ENCODE measurements at regions not wholly inside any gene's neighbourhood (a gene's known extent, or its start where the extent isn't known, plus 50 kb on each side); places are given as distances from the start of the nearest gene placed in this dataset.

DNA sequence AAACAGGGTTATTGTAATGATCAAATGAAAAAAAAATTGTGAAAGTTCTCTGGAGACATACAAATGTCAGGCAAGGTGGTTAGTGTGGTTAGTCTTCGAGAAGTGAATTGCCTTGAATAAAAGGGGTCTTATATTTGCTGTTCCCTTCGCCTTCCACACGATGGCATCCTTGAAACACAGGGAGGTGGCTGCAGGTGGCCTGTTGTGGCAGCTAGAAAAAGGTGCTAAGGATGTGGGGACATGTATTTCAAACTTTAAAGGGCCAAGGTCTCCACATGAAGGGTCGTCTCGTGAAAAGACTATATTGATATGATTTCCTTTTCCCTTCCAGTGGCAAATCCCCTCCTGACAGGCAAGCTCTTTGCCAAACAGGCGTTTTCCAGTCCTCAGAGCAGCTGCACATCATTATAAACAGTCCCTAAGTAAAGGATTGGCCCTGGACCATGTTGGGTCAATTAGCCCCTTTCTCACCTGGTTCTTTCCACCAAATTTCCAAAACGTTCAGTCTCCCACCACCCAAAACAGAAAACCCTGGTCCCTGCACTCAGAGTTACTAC is 68.5 kb downstream of the COPS8 start (continued):
- TF ChIP-seq, protein P1, sequence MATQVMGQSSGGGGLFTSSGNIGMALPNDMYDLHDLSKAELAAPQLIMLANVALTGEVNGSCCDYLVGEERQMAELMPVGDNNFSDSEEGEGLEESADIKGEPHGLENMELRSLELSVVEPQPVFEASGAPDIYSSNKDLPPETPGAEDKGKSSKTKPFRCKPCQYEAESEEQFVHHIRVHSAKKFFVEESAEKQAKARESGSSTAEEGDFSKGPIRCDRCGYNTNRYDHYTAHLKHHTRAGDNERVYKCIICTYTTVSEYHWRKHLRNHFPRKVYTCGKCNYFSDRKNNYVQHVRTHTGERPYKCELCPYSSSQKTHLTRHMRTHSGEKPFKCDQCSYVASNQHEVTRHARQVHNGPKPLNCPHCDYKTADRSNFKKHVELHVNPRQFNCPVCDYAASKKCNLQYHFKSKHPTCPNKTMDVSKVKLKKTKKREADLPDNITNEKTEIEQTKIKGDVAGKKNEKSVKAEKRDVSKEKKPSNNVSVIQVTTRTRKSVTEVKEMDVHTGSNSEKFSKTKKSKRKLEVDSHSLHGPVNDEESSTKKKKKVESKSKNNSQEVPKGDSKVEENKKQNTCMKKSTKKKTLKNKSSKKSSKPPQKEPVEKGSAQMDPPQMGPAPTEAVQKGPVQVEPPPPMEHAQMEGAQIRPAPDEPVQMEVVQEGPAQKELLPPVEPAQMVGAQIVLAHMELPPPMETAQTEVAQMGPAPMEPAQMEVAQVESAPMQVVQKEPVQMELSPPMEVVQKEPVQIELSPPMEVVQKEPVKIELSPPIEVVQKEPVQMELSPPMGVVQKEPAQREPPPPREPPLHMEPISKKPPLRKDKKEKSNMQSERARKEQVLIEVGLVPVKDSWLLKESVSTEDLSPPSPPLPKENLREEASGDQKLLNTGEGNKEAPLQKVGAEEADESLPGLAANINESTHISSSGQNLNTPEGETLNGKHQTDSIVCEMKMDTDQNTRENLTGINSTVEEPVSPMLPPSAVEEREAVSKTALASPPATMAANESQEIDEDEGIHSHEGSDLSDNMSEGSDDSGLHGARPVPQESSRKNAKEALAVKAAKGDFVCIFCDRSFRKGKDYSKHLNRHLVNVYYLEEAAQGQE (IDR thresholded peaks at IDR 0.05; ENCODE audit: borderline replicate concordance), result peak; percentile 69; the same call in 1 of the 2 replicates
- TF ChIP-seq, protein P1 (CRISPR knock-in tag; IDR thresholded peaks at IDR 0.05; ENCODE audit: low read depth), result no peak
- TF ChIP-seq, protein P2, sequence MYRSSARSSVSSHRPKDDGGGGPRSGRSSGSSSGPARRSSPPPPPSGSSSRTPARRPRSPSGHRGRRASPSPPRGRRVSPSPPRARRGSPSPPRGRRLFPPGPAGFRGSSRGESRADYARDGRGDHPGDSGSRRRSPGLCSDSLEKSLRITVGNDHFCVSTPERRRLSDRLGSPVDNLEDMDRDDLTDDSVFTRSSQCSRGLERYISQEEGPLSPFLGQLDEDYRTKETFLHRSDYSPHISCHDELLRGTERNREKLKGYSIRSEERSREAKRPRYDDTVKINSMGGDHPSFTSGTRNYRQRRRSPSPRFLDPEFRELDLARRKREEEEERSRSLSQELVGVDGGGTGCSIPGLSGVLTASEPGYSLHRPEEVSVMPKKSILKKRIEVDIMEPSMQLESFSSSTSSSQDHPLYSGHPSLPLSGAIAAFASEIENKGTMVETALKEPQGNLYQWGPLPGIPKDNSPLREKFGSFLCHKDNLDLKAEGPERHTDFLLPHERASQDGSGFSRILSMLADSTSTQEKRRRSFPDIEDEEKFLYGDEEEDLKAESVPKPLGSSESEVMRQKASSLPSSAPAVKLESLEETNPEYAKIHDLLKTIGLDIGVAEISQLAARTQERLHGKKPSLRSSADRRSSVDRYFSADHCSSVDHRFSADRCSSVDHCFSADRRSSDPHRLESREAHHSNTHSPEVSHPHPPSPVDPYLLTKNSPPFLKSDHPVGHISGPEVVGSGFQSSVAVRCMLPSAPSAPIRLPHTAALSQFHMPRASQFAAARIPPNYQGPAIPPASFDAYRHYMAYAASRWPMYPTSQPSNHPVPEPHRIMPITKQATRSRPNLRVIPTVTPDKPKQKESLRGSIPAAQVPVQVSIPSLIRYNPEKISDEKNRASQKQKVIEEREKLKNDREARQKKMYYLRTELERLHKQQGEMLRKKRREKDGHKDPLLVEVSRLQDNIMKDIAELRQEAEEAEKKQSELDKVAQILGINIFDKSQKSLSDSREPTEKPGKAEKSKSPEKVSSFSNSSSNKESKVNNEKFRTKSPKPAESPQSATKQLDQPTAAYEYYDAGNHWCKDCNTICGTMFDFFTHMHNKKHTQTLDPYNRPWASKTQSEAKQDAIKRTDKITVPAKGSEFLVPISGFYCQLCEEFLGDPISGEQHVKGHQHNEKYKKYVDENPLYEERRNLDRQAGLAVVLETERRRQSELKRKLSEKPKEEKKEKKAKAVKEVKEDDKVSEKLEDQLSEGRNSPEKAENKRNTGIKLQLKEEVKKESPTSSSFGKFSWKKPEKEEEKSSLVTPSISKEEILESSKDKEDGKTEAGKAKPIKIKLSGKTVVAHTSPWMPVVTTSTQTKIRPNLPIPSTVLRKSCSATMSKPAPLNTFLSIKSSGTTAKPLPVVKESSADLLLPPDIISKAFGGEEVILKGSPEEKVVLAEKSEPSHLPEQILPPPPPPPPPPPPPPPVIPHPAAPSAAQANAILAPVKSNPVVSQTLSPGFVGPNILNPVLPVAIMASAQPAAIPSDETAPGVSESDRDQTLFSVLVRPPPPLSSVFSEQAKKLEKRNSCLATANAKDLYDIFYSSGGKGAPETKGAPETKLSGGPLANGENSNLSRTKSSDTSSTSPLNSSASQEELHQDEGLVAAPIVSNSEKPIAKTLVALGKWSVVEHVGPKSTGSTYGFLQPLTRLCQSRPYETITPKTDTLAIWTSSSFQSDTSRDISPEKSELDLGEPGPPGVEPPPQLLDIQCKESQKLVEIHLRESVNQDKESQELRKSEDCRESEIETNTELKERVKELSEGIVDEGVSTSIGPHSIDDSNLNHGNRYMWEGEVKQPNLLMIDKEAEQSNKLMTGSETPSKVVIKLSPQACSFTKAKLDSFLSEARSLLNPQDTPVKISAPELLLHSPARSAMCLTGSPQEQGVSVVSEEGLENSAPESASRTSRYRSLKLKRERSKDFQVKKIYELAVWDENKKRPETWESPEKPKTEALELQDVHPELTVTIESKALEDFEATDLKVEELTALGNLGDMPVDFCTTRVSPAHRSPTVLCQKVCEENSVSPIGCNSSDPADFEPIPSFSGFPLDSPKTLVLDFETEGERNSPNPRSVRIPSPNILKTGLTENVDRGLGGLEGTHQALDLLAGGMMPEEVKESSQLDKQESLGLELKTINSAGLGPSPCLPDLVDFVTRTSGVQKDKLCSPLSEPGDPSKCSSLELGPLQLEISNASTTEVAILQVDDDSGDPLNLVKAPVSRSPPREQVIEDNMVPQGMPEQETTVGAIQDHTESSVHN (IDR thresholded peaks at IDR 0.05; ENCODE audit: borderline replicate concordance in 1 of 2, low read depth in 1 of 2), result no peak
- TF ChIP-seq, protein P3, sequence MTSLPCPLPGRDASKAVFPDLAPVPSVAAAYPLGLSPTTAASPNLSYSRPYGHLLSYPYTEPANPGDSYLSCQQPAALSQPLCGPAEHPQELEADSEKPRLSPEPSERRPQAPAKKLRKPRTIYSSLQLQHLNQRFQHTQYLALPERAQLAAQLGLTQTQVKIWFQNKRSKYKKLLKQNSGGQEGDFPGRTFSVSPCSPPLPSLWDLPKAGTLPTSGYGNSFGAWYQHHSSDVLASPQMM (CRISPR knock-in tag; IDR thresholded peaks at IDR 0.05), result no peak
- TF ChIP-seq RAD21 (CRISPR knock-in tag; conservative IDR thresholded peaks at IDR 0.05 in 1 of 2, IDR thresholded peaks at IDR 0.05 in 1 of 2), result peak; percentile 57 to 82
- no peak for TF ChIP-seq KDM2B (CRISPR knock-in tag; IDR thresholded peaks at IDR 0.05)
- peak; percentile 51 for TF ChIP-seq SMC3 (conservative IDR thresholded peaks at IDR 0.05; ENCODE audit: insufficient read depth, low read depth, low read length)
